ENCODE measurements at regions not wholly inside any gene's neighbourhood (a gene's known extent, or its start where the extent isn't known, plus 50 kb on each side); places are given as distances from the start of the nearest gene placed in this dataset.

DNA sequence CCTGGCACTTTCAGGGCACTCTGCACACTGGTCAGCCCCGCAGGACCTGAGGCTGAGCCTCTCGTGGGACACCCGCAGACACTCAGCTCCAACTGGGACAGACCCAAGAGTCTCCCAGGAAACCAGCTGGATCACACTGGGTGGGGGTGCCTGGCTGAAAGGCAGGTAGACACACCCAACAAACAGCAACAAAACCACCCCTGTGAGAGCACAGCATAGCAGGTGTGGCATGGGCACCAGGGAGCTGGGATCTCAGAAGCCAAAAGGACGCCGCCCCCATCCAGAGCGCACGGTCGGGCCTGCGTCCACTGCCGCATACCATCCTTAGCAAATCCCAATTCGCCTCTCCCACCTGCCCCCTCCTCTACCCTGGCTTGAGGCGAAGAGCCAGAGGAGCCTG, 154.2 kb upstream of the LINGO1 start:
- no peak for DNase-seq (ENCODE audit: low read depth)

- no peak for DNase-seq (ENCODE audit: low read depth)
Measured at GRCh38 chr15:77786181-77786890, 153.6 kb upstream of the LINGO1 start.

GRCh38 chr15:77784361-77785292, 151.9 kb upstream of the LINGO1 start:
- DNase-seq (ENCODE audit: low read depth) = peak; percentile 20

DNA sequence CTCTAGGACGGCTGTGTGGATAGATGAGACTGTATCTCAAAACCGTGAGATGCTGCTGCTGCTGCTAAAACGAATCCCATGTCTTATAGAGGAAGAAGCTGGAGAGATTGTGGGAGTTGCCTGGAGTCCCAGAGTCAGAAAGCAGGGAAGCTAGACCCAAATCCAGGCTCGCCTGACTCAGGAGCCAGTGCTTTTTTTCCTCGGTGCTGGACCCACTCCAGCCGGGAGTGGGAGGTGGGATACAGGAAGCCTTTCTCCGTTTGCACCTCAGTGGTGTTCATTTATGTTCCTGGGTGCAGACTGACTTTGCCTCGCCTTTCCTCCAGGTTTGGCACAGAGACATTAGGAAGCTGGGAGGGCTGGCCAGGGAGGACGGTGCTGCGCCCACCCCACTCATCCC, 150.9 kb upstream of the LINGO1 start:
- no peak for DNase-seq (ENCODE audit: low read depth)

- DNase-seq (ENCODE audit: low read depth) = no peak
Measured at GRCh38 chr15:77782691-77783090, 150.0 kb upstream of the LINGO1 start.

- no peak for DNase-seq (ENCODE audit: low read depth)
Measured at GRCh38 chr15:77781946-77782240, 149.2 kb upstream of the LINGO1 start.

DNA sequence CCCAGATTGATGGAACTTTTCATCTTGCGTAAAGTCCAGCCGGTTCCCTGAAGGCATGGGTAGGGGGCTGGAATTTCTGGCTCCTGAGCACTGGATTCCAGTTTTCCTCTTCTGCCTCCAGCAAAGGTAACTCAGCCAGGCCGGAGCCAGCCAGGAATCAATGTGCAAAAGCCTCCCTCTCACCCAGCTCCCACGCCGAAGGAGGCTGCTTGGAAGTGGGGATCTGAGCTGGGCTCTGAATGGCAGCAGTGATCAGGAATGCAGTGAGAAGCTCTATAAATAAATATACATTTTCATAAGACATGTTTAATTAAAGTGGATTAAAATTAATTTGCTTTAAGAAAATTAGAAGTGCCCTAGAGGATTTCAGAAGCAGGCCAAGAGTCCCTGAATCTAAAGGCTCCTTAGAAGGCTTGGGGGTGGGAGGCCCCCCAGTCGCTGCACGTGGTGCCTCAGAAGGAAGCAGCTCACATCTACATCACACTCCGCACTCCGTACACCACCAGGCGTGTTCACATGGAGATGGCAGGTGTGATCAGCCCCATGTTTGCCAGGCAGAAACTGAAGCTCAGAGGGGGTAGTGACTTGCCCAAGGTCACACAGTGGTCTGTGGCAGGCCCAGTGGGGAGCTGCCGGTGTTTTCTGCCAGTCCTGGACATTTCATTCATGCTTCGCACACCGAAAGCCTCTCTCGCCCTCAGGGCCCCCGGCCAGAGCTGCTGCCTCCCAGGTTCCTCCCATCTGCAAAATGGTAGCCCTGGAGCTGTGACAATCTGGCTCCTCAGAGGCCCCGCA, 148.6 kb upstream of the LINGO1 start:
- DNase-seq (ENCODE audit: low read depth) = no peak

DNA sequence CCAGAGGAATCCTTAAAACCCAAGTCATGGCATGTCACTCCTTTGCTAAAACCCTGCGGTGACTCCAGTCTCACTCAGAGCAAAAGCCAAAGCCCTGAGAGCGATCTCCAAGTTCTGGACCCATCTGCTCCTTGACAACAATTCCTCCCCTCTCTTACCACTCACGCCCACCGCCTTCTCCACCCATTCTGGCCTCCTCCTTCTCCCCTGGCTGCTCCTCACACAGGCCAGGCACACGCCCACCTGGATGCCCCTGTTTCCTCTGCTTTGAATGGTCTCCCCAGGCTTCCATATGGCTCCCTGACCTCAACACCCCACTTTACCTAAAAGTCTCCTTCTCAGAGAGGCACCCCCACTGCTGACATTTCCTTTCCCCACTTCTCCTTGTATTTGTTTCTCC, 146.1 kb upstream of the LINGO1 start:
- DNase-seq (ENCODE audit: low read depth) = no peak

GRCh38 chr15:77775837-77776236, 143.1 kb upstream of the LINGO1 start:
- DNase-seq (ENCODE audit: low read depth) = no peak

DNA sequence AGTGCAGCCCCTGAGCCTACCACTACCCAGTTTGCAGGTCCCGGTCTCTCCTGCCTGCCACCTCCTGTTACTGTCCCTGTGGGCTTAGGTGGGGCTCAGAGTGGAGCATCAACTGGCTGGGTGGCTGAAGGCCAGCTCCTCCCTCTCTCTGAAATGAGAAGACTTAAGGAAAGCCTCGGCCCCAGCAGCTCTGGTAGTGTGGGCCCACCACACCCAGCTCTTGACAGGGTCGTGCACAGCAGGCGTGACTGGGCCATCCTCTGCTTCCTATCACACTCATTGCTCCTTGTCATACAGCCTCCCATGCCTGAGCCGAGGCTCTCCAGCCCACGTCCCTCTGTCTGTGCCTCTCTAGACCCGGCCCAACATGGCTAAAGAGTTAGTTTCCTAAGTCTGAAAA, 142.7 kb upstream of the LINGO1 start:
- no peak for DNase-seq (ENCODE audit: low read depth)

- DNase-seq (ENCODE audit: low read depth) = no peak
Measured at GRCh38 chr15:77774350-77774749, 141.6 kb upstream of the LINGO1 start.

- no peak for DNase-seq (ENCODE audit: low read depth)
Measured at GRCh38 chr15:77773903-77774302, 141.2 kb upstream of the LINGO1 start.

- DNase-seq (ENCODE audit: low read depth) = no peak
Measured at GRCh38 chr15:77772641-77773402, 140.1 kb upstream of the LINGO1 start.

- DNase-seq (ENCODE audit: low read depth) = no peak
Measured at GRCh38 chr15:77771616-77772015, 138.9 kb upstream of the LINGO1 start.

DNA sequence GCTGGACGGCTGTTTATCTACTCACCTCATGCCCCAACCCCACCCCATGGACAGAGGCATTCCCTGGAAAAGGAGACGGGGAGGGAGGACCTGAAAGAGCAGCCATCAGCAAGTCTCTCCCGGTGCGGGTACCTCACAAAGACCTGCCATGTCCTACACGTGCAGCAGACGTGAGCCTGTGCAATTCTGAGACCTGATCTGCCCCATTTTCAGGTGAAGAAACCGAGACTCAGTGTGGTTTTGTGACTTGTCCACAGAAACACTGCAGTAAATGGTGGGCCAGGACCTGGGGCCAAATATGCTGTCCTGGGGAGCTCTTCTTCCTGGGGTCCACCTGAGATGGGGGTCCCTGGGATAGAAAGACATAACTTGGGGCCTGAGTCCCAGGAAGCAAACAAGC, 137.0 kb upstream of the LINGO1 start:
- DNase-seq (ENCODE audit: low read depth) = no peak

DNA sequence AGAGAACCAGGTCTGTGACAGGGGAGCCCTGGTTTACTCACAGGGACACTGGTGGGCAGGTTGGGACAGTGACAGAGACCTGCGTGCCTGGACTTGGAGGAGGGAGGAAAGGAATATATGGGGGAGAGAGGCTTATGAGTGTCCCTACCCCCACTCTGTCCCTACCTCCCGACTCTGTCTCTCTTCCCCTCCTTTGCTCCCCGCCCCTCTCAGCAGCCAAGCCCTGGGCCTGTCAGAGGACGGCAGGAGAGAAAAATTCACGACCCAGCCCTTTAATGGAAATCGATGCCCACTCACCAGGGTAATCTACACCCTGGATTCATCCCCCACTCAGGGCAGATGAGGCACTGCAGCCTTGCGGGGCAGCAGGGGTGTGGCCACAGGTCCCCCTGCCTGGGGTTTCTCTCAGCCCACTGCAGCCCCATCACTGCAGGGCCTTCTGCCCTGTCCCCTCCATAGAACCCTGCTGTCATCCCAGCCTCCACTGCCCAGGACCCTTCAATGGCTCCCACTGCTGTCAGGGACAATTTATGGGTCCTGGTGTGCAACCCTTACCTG, 135.9 kb upstream of the LINGO1 start:
- no peak for DNase-seq (ENCODE audit: low read depth)

DNA sequence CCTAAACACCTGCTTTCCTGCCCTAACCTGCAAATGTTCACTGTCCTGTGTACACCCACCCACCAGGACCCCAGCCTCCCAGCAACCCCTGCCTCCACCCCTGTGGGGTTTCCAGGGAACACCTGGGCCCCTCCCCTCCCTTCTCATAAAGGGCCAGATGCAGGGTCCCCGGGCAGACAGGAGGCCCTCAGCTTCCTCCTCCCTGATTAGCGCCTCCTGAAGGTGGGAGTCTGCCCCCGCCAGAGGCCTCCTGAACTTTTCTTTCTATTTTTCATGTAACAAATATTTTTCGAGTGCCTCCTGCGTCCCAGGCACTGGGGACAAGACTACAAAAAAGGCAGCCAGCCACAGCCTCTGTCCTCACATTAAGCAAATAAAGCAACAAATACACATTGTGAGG, 135.4 kb upstream of the LINGO1 start:
- DNase-seq (ENCODE audit: low read depth) = no peak

DNA sequence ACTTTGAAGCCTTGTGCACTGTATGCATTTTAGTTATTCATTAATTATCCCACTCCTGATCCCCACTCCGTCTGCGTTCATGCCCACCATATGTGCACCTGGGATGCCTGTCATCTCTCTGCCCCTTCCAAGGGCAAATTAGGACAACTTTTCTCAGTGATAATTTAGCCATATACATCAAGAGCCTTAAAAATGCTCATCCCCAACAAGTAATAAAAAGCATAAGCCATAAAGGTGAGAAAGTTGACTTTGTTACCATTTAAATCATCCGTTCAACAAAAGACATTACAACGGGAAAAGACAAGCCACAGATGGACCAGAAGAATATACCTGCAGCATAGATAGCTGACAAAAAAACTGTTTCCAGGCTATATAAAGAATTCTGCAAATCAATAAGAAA, 131.4 kb upstream of the LINGO1 start:
- no peak for DNase-seq (ENCODE audit: low read depth)

GRCh38 chr15:77762747-77763355, 130.1 kb upstream of the LINGO1 start:
- no peak for DNase-seq (ENCODE audit: low read depth)

DNA sequence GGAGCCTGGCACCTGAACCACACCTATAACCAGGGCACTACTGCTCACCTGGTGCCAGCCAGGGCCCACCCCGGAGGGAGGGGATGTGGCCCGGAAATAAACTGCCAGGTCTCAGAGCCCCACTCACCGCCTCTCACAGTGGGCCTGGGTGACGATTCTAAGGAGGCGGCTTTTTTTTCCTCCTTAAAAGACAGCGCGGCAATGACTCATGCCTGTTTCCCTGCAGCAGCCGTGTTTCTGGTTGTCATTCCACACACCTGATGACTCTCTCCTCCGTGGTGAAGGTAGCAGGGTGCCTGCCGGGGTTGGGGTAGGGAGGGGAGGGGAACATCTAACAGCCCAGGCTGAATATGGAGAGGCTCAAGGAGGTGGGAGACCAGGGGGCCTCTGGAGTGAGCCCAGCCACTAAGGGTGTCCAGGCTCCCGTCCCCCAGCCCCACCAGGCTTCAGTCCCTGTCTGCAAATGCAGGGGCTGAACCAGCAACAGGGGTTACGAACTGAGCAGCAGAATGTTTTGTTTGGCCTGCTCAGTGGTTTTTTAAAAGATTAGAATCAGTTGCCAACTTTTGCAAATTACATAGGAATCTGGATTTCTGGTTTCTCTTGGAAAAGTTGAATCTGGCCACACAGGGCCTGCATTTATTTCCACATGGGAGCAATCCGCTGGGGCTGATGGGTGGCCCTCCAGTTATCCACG, 127.3 kb upstream of the LINGO1 start:
- DNase-seq (ENCODE audit: low read depth) = no peak

DNA sequence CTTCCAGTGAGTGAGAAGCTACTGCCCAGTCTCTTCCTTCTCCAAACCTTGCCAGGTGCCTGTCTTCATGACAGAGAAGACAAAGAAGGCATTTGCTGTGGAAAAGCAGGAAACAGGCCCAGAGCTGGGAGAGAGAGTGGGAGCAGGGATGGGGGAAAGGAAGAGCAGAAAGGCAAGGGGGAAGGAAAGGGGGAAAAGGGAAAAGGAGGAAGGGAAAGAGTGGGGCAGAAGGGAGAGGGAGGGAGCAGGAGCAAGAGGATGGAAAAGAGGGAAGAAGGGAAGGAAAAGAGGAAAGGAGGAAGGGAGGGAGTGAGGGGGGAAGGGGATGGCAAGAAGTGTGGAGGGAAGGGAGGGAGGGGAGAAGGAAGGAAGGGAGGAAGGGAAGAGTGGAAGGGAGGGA, 121.2 kb upstream of the LINGO1 start:
- DNase-seq (ENCODE audit: low read depth) = no peak

Measured in iris pigment epithelial cell (primary cell).